PC-9 (cell line): ENCODE measurements at regions not wholly inside any gene's neighbourhood (a gene's known extent, or its start where the extent isn't known, plus 50 kb on each side); places are given as distances from the start of the nearest gene placed in this dataset.

Experiments
- CTCF ChIP-seq: fragments of 200-600 bp; sonication (generic); conservative IDR thresholded peaks from 2 replicates; pipeline ENCODE4 v1.6.1; 2017; ENCODE audit warnings: mixed run types, antibody characterized with exemption, mild to moderate bottlenecking, moderate library complexity
- EZH2 ChIP-seq: fragments of 200-600 bp; sonication (generic); IDR thresholded peaks from 2 replicates; pipeline ENCODE4 v1.8.0; 2017; ENCODE audit warnings: antibody characterized with exemption, low read depth

DNA sequence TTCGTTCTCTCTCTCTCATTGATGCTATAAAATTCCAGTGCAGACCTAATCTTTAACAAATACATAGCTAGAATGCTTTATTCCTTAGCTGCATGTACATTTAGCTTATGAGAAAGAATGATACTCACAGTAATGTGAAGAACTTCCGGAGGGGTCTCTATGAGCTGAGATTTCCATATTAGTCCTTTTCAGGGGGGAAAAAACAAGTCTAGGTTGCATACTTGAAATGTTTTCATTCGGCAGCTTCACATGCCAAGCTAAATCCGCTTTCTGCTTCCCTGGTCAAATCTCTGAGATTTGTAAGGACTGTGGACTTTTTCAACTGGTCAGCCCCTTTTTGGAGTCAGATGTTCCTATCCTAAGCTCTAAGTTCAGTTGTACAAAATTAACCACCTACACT is 111.5 kb upstream of the COL8A1 start:
- no peak for TF ChIP-seq CTCF
- TF ChIP-seq EZH2: no peak
